ENCODE measurements at regions not wholly inside any gene's neighbourhood (a gene's known extent, or its start where the extent isn't known, plus 50 kb on each side); places are given as distances from the start of the nearest gene placed in this dataset.

DNA sequence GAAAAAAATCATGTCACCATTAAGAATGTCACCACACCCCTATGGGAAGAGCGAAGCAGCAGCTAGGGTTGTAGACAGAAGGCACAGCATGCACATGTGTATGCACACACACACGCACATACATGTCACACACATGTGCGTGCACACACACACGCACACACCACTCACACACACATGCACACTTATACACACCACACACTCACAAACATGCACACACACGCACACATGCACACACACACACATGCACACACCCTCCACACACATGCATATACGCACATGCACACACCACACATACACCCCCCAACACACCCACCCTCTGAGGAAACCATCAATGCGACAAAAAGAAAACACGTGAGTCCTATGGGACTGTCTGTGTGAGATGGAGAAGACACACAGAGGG is 205.4 kb downstream of the ENGASE start:
- TF ChIP-seq CTCF (IDR thresholded peaks at IDR 0.05) = no peak
- TF ChIP-seq POLR2AphosphoS5 (IDR thresholded peaks at IDR 0.05; ENCODE audit: low read depth, low read length) = no peak
